HepG2 (cell line): ENCODE measurements at regions not wholly inside any gene's neighbourhood (a gene's known extent, or its start where the extent isn't known, plus 50 kb on each side); places are given as distances from the start of the nearest gene placed in this dataset.

Experiments
- ATAC-seq: fragments of 200-7000 bp; cut with Tn5 transposase; 3 replicates; pipeline ENCODE4 v1.9.1; 2020; ENCODE audit warnings: mild to moderate bottlenecking, moderate library complexity
- BruUV-seq: library from RNA; stranded (reverse); fragments of 400-500 nt; replicated peaks from 2 replicates; lab custom pipeline; 2021; lab: Mats Ljungman, UMichigan
- CTCF ChIA-PET: fragments of 300-600 bp; formaldehyde crosslinking; extraction: SDS; loops from one replicate; lab custom pipeline; 2021; ENCODE audit warnings: low total read pairs, inconsistent platforms, low intra/inter-chr PET ratio; lab: Yijun Ruan, JAX
- POLR2A ChIA-PET: fragments of 350-600 bp; sonication (Branson Sonifier 250); formaldehyde crosslinking; loops from one replicate; lab custom pipeline; 2020; ENCODE audit warnings: antibody characterized with exemption, inconsistent platforms; lab: Yijun Ruan, JAX
- DNase-seq: peaks from one replicate; pipeline ENCODE4 v3.0.0-alpha.2; 2015; ENCODE audit warnings: low spot score
- FAIRE-seq: peaks from 3 replicates; lab custom pipeline; 2011; peaks lifted over from hg19 to GRCh38; lab: Jason Lieb, UNC
- H2AFZ ChIP-seq: one replicate; pipeline ENCODE4 v1.6.1; 2011; ENCODE audit warnings: low read length, inconsistent platforms
- H3K27ac ChIP-seq: fragments of 300-600 bp; 3 replicates; pipeline ENCODE4 v1.8.0; 2011; ENCODE audit warnings: mixed run types, mild to moderate bottlenecking, mixed read lengths, low read length, inconsistent platforms; ENCODE audit not compliant: insufficient read depth; ENCODE audit errors: extremely low read length
- H3K27me3 ChIP-seq, 2 experiments: fragments of 200-600 bp in 1 of 2; 2 replicates in 1 of 2; 3 replicates in 1 of 2; pipeline versions ENCODE4 v1.6.0 to v1.8.0; 2011; ENCODE audit warnings: low read length in 2 of 2, mild to moderate bottlenecking in 2 of 2, moderate library complexity in 2 of 2, inconsistent platforms in 1 of 2; ENCODE audit not compliant: insufficient read depth in 2 of 2, control insufficient read depth in 1 of 2
- H3K36me3 ChIP-seq, 2 experiments: fragments of 200-600 bp in 1 of 2; replicated peaks in 1 of 2; 2 replicates in 1 of 2; 3 replicates in 1 of 2; pipeline versions ENCODE4 v1.5.1 to v1.8.0; 2011; ENCODE audit warnings: low read length in 2 of 2, inconsistent platforms in 1 of 2; ENCODE audit not compliant: insufficient read depth in 2 of 2, control insufficient read depth in 1 of 2
- H3K4me1 ChIP-seq: 2 replicates; pipeline ENCODE4 v1.5.1; 2012; ENCODE audit warnings: low read length, inconsistent platforms; ENCODE audit not compliant: insufficient read depth
- H3K4me2 ChIP-seq: 2 replicates; pipeline ENCODE4 v1.6.0; 2011; ENCODE audit warnings: low read depth, low read length, inconsistent platforms
- H3K4me3 ChIP-seq, 3 experiments: fragments of 200-600 bp in 1 of 3; sonication (generic), shearing (Covaris generic) in 1 of 3; replicated peaks in 1 of 3; 2 replicates each; pipeline ENCODE4 v1.5.1; 2011 to 2016; ENCODE audit warnings: low read length in 3 of 3, inconsistent platforms in 2 of 3, low read depth in 2 of 3, mild to moderate bottlenecking in 2 of 3, control low read depth in 1 of 3, mixed read lengths in 1 of 3; ENCODE audit not compliant: insufficient read depth in 1 of 3
- H3K79me2 ChIP-seq: one replicate; pipeline ENCODE4 v1.6.1; 2011; ENCODE audit warnings: low read length, inconsistent platforms; ENCODE audit not compliant: insufficient read depth
- H3K9ac ChIP-seq: 2 replicates; pipeline ENCODE4 v1.6.0; 2011; ENCODE audit warnings: mild to moderate bottlenecking, low read depth, low read length, inconsistent platforms; ENCODE audit not compliant: insufficient read depth
- H3K9me3 ChIP-seq: 2 replicates; pipeline ENCODE4 v1.5.1; 2012; ENCODE audit warnings: mild to moderate bottlenecking, low read length
- H4K20me1 ChIP-seq: 2 replicates; pipeline ENCODE4 v1.6.0; 2011; ENCODE audit warnings: inconsistent platforms, mild to moderate bottlenecking, low read length, moderate library complexity; ENCODE audit not compliant: insufficient read depth
- HNF4A ChIP-seq: sonication (generic); formaldehyde crosslinking; IDR thresholded peaks from 2 replicates; pipeline ENCODE4 v1.4.0; 2020; ENCODE audit warnings: missing genetic modification reagents
- HNRNPK ChIP-seq: fragments of 200-400 bp; formaldehyde crosslinking; IDR thresholded peaks from 2 replicates; pipeline ENCODE4 v1.6.1; 2018; ENCODE audit warnings: low read length, low read depth, moderate library complexity, mild to moderate bottlenecking; ENCODE audit not compliant: poor library complexity, severe bottlenecking
- KLF13 ChIP-seq: sonication (generic); formaldehyde crosslinking; IDR thresholded peaks from 2 replicates; pipeline ENCODE4 v1.4.0; 2020; ENCODE audit warnings: mild to moderate bottlenecking, missing genetic modification reagents
- YY1 ChIP-seq: IDR thresholded peaks from 2 replicates; pipeline ENCODE4 v1.6.1; 2011; ENCODE audit warnings: low read length, low read depth, moderate library complexity, mild to moderate bottlenecking; ENCODE audit not compliant: insufficient read depth, insufficient replicate concordance
- ZFP36L2 ChIP-seq: sonication (generic); formaldehyde crosslinking; IDR thresholded peaks from 2 replicates; pipeline ENCODE4 v1.4.0; 2020; ENCODE audit warnings: missing genetic modification reagents
- ZMAT5 ChIP-seq: sonication (generic); formaldehyde crosslinking; IDR thresholded peaks from 2 replicates; pipeline ENCODE4 v1.5.0; 2020; ENCODE audit warnings: mild to moderate bottlenecking, low read depth, missing genetic modification reagents, borderline replicate concordance
- ZNF503 ChIP-seq: sonication (generic); formaldehyde crosslinking; IDR thresholded peaks from 2 replicates; pipeline ENCODE4 v1.4.0; 2020; ENCODE audit warnings: missing genetic modification reagents
- ZNF513 ChIP-seq: sonication (generic); formaldehyde crosslinking; conservative IDR thresholded peaks from 2 replicates; pipeline ENCODE4 v1.5.0; 2020; ENCODE audit warnings: missing genetic modification reagents
- WGBS: methylation state at CpG from one replicate; pipeline ENCODE4 v1.1.6; 2017; ENCODE audit warnings: low lambda C conversion rate; 5-methylcytosine and 5-hydroxymethylcytosine counted together
- in situ Hi-C: cut with HindIII; loops from 2 replicates; pipeline ENCODE4 v1.10.0; 2017; ENCODE audit warnings: low pct_unique_long_range_greater_than_20kb; ENCODE audit not compliant: extremely low pct_ligation_motif_present
- intact Hi-C: fragments of 100-400 bp; cut with micrococcal nuclease; formaldehyde crosslinking; loops from one replicate; pipeline ENCODE4 v1.10.0; 2022; ENCODE audit not compliant: unreplicated experiment

GRCh38 chr1:112322983-112323678, 72.9 kb upstream of the CTTNBP2NL start:
- peaks cover 2 to 26% of the 10 kb centered on the region in 2 experiments; a peak in 3 of 5 replicates for H3K27me3 ChIP-seq
- intact Hi-C loops, result no loop called here
- H3K4me1 ChIP-seq, result no peaks in the 10 kb centered on the region
- no peaks in the 10 kb centered on the region for H3K36me3 ChIP-seq
- H3K4me3 ChIP-seq, result no peak overlapping the region
- no peaks in the 10 kb centered on the region for H3K79me2 ChIP-seq
- no peak for TF ChIP-seq HNF4A (CRISPR knock-in tag)
- no peak for TF ChIP-seq ZFP36L2 (CRISPR knock-in tag)
- TF ChIP-seq ZNF513 (CRISPR knock-in tag), result no peak
- no peak for TF ChIP-seq HNRNPK
- no peak for TF ChIP-seq ZMAT5 (CRISPR knock-in tag)
- TF ChIP-seq ZNF503 (CRISPR knock-in tag), result no peak
- TF ChIP-seq YY1, result no peak
- no peak for TF ChIP-seq KLF13
- DNase-seq (no peak), ATAC-seq (no peak), FAIRE-seq (no peak)
- H3K27ac ChIP-seq, result no peak overlapping the region
- ChIA-PET CTCF (no interaction called here), POLR2A (no interaction called here)
- no peaks in the 10 kb centered on the region for H3K9me3 ChIP-seq
- H4K20me1 ChIP-seq, result no peaks in the 10 kb centered on the region
- BruUV-seq, result no TSS peak
- in situ Hi-C loops, result no loop called here
- H2AFZ ChIP-seq, result no peak overlapping the region
- 17% methylated on average over 4 of the region's 4 CpGs for WGBS
- no peak overlapping the region for H3K4me2 ChIP-seq
- no peak overlapping the region for H3K9ac ChIP-seq
